ENCODE measurements at regions not wholly inside any gene's neighbourhood (a gene's known extent, or its start where the extent isn't known, plus 50 kb on each side); places are given as distances from the start of the nearest gene placed in this dataset.

DNA sequence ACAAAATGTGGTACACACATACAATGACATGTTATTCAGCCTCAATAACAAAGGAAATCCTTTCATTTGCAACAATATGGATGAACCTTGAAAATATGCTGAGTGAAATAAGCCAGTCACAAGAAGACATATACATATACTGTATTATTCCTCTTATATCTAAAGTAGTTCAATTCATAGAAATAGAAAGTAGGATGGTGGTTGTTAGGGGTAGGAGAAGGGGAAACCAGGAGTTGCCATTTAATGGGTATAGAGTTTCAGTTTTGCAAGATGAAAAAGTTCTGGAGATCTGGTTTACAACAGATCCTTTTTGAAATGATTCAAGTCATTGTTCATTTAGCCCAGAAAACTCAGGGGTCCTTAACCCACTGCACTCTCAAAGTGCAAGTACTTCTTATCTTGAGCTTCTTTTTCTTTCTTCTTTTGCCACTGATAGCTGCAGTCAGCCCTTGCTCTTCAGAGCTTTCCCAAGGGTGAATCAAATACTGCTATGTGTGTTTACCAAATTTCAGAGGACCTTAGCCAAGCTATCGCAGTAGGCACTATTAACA, 208.0 kb upstream of the EOMES start:
- no peaks in the 10 kb centered on the region for H3K9me3 ChIP-seq (ENCODE audit: control insufficient read depth in 3 of 3, low read length in 3 of 3)
- H3K4me1 ChIP-seq (ENCODE audit: control insufficient read depth in 3 of 3, insufficient read depth in 3 of 3, low read length in 3 of 3) = no peaks in the 10 kb centered on the region
- H3K4me3 ChIP-seq (ENCODE audit: low read length in 3 of 3) = no peak overlapping the region
- H3K36me3 ChIP-seq (ENCODE audit: control insufficient read depth in 3 of 3, insufficient read depth in 3 of 3, low read length in 3 of 3) = no peaks in the 10 kb centered on the region
- no peaks in the 10 kb centered on the region for H3K27me3 ChIP-seq (ENCODE audit: control insufficient read depth in 3 of 3, insufficient read depth in 3 of 3, low read length in 3 of 3)
- H3K27ac ChIP-seq (ENCODE audit: low read depth, low read length) = no peak overlapping the region
- H3K9ac ChIP-seq (ENCODE audit: low read depth in 1 of 3, low read length in 3 of 3) = no peak overlapping the region

DNA sequence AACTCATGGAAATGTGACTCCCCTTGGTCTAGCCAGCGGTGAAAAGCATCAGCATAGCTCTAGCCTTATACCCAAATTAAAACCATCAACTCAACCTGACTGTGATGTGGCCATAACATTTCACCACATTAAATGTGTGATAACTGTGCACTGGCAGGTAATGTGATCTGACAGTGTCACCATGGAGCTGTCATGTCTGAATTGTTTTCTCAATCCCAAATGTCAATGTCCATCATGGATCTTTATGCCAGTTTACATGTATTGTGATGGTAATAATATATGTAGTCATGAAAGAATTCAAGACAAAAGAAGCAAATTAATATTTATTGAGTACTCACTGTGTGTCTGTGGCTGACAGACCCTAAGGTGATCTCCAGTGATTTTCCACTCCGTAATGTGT, 213.4 kb upstream of the EOMES start:
- H3K36me3 ChIP-seq (ENCODE audit: control insufficient read depth in 3 of 3, insufficient read depth in 3 of 3, low read length in 3 of 3) = no peaks in the 10 kb centered on the region

DNA sequence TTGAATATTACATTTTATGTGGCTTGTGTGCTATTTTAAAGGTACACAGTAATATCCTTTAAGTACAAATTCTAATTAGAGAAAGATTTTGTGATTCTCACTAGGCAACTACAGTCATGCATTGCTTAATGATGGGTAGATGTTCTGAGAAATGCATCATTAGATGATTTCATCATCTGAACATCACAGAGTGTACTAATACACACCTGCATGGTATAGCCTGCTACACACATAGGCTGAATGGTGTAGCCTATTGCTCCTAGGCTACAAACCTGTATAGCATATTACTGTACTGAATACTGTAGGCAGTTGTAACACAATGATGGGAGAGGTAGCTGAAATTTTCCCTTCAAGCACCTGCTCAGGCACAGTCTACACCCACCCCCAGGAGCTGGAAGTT, 217.4 kb upstream of the EOMES start:
- Histone ChIP-seq H3K9me3 (ENCODE audit: control insufficient read depth in 3 of 3, low read length in 3 of 3) (no peaks in the 10 kb centered on the region), H3K4me3 (ENCODE audit: low read length in 3 of 3) (no peak overlapping the region), H3K4me1 (ENCODE audit: control insufficient read depth in 3 of 3, insufficient read depth in 3 of 3, low read length in 3 of 3) (no peaks in the 10 kb centered on the region), H3K9ac (ENCODE audit: low read depth in 1 of 3, low read length in 3 of 3) (no peak overlapping the region), H3K27ac (ENCODE audit: low read depth, low read length) (no peak overlapping the region), H3K27me3 (ENCODE audit: control insufficient read depth in 3 of 3, insufficient read depth in 3 of 3, low read length in 3 of 3) (no peaks in the 10 kb centered on the region), H3K36me3 (ENCODE audit: control insufficient read depth in 3 of 3, insufficient read depth in 3 of 3, low read length in 3 of 3) (no peaks in the 10 kb centered on the region)

More for the DNA sequence above, 213.4 kb upstream of the EOMES start:
- no peaks in the 10 kb centered on the region for H3K27me3 ChIP-seq (ENCODE audit: control insufficient read depth in 3 of 3, insufficient read depth in 3 of 3, low read length in 3 of 3)
- no peak overlapping the region for H3K27ac ChIP-seq (ENCODE audit: low read depth, low read length)
- no peak overlapping the region for H3K9ac ChIP-seq (ENCODE audit: low read depth in 1 of 3, low read length in 3 of 3)
- H3K4me3 ChIP-seq (ENCODE audit: low read length in 3 of 3) = no peak overlapping the region
- H3K4me1 ChIP-seq (ENCODE audit: control insufficient read depth in 3 of 3, insufficient read depth in 3 of 3, low read length in 3 of 3) = no peaks in the 10 kb centered on the region
- H3K9me3 ChIP-seq (ENCODE audit: control insufficient read depth in 3 of 3, low read length in 3 of 3) = no peaks in the 10 kb centered on the region

DNA sequence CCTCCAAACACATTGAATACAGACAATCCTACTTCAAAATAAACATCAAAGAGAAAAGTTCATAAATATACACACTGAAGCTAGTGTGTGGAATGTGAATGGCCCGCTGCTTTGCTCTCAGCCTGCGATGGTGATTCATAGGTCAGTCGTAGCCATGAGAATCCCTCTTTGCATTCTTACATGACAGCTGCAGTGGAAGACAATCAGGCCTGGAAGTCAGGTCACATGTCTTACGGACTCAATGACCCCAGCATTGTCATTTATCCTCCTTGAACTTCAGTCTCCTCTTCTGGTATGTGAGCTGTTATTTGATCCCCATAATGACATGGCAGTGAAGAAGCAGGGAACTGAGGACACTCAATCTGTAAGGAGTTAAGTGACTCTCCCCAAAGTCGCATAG, 217.8 kb upstream of the EOMES start:
- no peak overlapping the region for H3K4me3 ChIP-seq (ENCODE audit: low read length in 3 of 3)
- H3K9me3 ChIP-seq (ENCODE audit: control insufficient read depth in 3 of 3, low read length in 3 of 3) = no peaks in the 10 kb centered on the region
- no peaks in the 10 kb centered on the region for H3K27me3 ChIP-seq (ENCODE audit: control insufficient read depth in 3 of 3, insufficient read depth in 3 of 3, low read length in 3 of 3)
- H3K4me1 ChIP-seq (ENCODE audit: control insufficient read depth in 3 of 3, insufficient read depth in 3 of 3, low read length in 3 of 3) = no peaks in the 10 kb centered on the region
- no peaks in the 10 kb centered on the region for H3K36me3 ChIP-seq (ENCODE audit: control insufficient read depth in 3 of 3, insufficient read depth in 3 of 3, low read length in 3 of 3)
- H3K27ac ChIP-seq (ENCODE audit: low read depth, low read length) = no peak overlapping the region
- no peak overlapping the region for H3K9ac ChIP-seq (ENCODE audit: low read depth in 1 of 3, low read length in 3 of 3)

DNA sequence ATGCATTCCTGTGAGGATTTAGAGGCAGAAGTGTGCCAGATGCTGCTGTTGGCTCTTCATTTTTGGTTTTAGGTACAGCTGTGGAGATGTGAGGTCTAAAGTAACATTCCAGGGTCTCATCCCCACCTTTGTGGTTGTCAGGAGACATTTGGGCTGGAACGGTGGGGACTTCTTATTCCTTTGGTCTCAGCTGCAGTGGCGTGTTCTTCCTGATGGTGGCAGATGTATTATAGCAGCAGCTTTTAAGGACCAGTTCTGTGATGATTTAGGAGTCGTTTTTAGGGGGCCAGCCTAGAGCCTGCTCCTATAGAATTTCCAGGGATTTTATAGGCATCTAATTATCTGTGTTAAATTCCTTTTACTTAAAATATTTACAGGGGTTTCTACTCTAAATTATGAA, 221.0 kb upstream of the EOMES start:
- H3K9ac ChIP-seq (ENCODE audit: low read depth in 1 of 3, low read length in 3 of 3) = no peak overlapping the region
- H3K27me3 ChIP-seq (ENCODE audit: control insufficient read depth in 3 of 3, insufficient read depth in 3 of 3, low read length in 3 of 3) = no peaks in the 10 kb centered on the region
- H3K27ac ChIP-seq (ENCODE audit: low read depth, low read length) = no peak overlapping the region
- H3K4me3 ChIP-seq (ENCODE audit: low read length in 3 of 3) = no peak overlapping the region
- H3K9me3 ChIP-seq (ENCODE audit: control insufficient read depth in 3 of 3, low read length in 3 of 3) = no peaks in the 10 kb centered on the region
- H3K4me1 ChIP-seq (ENCODE audit: control insufficient read depth in 3 of 3, insufficient read depth in 3 of 3, low read length in 3 of 3) = no peaks in the 10 kb centered on the region
- H3K36me3 ChIP-seq (ENCODE audit: control insufficient read depth in 3 of 3, insufficient read depth in 3 of 3, low read length in 3 of 3) = no peaks in the 10 kb centered on the region

DNA sequence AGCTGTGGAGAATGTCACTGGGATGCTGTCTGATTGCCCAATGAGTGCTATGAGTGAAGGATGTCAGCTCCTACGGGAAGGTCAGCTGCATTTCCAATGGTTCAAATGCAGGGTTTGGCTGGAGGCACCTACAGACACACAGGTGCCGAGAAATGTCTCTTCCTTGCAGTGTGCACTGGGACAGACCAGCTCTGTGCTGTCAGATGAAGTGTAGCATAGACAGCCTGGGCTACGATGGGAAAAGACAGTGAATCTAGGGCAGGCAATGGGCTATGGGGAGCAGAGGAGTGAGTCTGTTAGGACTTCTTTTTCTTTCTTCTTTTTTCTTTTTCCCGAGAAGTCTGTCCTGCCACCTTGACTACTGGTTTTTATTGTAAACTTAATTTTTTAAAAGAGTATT, 223.1 kb upstream of the EOMES start:
- Histone ChIP-seq H3K27ac (ENCODE audit: low read depth, low read length) (no peak overlapping the region), H3K9me3 (ENCODE audit: control insufficient read depth in 3 of 3, low read length in 3 of 3) (no peaks in the 10 kb centered on the region), H3K4me1 (ENCODE audit: control insufficient read depth in 3 of 3, insufficient read depth in 3 of 3, low read length in 3 of 3) (no peaks in the 10 kb centered on the region), H3K36me3 (ENCODE audit: control insufficient read depth in 3 of 3, insufficient read depth in 3 of 3, low read length in 3 of 3) (no peaks in the 10 kb centered on the region), H3K4me3 (ENCODE audit: low read length in 3 of 3) (no peak overlapping the region), H3K9ac (ENCODE audit: low read depth in 1 of 3, low read length in 3 of 3) (no peak overlapping the region), H3K27me3 (ENCODE audit: control insufficient read depth in 3 of 3, insufficient read depth in 3 of 3, low read length in 3 of 3) (no peaks in the 10 kb centered on the region)

DNA sequence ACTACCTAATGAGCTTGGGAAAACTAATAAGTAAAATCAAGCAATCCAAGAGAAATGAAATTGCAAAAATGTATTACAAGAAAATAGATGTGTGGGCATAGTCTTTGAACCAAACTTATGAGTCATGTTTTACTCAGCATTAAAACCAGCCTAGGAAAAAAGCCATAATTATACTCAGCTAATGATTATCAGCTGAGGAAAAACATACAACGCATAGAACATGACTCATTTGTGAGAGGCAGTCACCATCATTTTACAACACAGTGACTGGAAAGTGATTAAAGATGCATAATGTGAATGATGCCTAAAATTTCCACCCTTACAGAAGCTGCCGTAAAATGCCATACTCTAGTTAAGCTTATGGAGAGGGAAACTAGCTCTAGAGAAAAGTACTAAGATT, 238.0 kb upstream of the EOMES start:
- Histone ChIP-seq H3K36me3 (ENCODE audit: control insufficient read depth in 3 of 3, insufficient read depth in 3 of 3, low read length in 3 of 3) (no peaks in the 10 kb centered on the region), H3K9ac (ENCODE audit: low read depth in 1 of 3, low read length in 3 of 3) (no peak overlapping the region), H3K4me1 (ENCODE audit: control insufficient read depth in 3 of 3, insufficient read depth in 3 of 3, low read length in 3 of 3) (no peaks in the 10 kb centered on the region), H3K9me3 (ENCODE audit: control insufficient read depth in 3 of 3, low read length in 3 of 3) (no peaks in the 10 kb centered on the region), H3K27ac (ENCODE audit: low read depth, low read length) (no peak overlapping the region), H3K4me3 (ENCODE audit: low read length in 3 of 3) (no peak overlapping the region), H3K27me3 (ENCODE audit: control insufficient read depth in 3 of 3, insufficient read depth in 3 of 3, low read length in 3 of 3) (no peaks in the 10 kb centered on the region)

DNA sequence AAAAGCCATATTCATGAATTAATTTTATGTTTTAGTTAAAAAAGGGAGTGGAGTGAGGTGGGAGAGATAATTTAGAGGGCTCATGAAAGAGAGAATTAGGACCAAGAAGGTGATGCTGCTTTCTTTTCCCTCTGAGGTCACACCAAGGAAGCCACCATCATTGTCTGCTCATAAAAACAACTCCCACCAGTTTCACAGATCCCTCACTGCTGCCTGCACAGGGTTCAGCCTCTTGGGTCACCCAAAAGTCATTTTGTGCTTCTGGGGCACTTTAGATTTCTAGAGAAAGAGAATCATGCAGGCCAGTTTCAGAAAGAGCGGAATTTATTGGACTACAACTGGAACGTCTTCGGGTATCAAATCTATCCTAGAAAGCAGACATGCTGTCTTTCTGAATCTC, 241.4 kb upstream of the EOMES start:
- H3K36me3 ChIP-seq (ENCODE audit: control insufficient read depth in 3 of 3, insufficient read depth in 3 of 3, low read length in 3 of 3) = no peaks in the 10 kb centered on the region
- H3K9ac ChIP-seq (ENCODE audit: low read depth in 1 of 3, low read length in 3 of 3) = no peak overlapping the region
- no peak overlapping the region for H3K4me3 ChIP-seq (ENCODE audit: low read length in 3 of 3)
- no peak overlapping the region for H3K27ac ChIP-seq (ENCODE audit: low read depth, low read length)
- no peaks in the 10 kb centered on the region for H3K9me3 ChIP-seq (ENCODE audit: control insufficient read depth in 3 of 3, low read length in 3 of 3)
- H3K4me1 ChIP-seq (ENCODE audit: control insufficient read depth in 3 of 3, insufficient read depth in 3 of 3, low read length in 3 of 3) = no peaks in the 10 kb centered on the region
- no peaks in the 10 kb centered on the region for H3K27me3 ChIP-seq (ENCODE audit: control insufficient read depth in 3 of 3, insufficient read depth in 3 of 3, low read length in 3 of 3)

DNA sequence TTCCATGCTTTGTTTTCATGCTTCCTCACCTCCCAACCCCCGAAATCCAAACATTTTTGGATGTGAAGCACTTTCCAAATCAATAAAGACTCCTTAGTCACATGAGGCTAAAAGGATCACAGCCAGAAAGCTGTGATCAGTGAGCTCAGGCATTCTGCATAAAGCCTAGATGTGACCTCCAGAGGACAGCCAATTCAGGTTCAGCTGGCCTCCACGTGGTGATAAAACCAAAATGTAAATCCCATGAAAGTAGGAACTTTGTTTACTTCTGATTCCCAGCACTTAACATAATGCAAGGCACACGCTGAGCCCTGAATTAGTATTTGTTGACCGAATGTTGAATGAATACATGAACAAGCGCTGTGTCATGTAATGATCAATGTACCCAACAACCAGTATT, 249.5 kb upstream of the EOMES start:
- no peaks in the 10 kb centered on the region for H3K27me3 ChIP-seq (ENCODE audit: control insufficient read depth in 3 of 3, insufficient read depth in 3 of 3, low read length in 3 of 3)
- H3K4me1 ChIP-seq (ENCODE audit: control insufficient read depth in 3 of 3, insufficient read depth in 3 of 3, low read length in 3 of 3) = no peaks in the 10 kb centered on the region
- H3K27ac ChIP-seq (ENCODE audit: low read depth, low read length) = no peak overlapping the region
- H3K36me3 ChIP-seq (ENCODE audit: control insufficient read depth in 3 of 3, insufficient read depth in 3 of 3, low read length in 3 of 3) = no peaks in the 10 kb centered on the region
- H3K9ac ChIP-seq (ENCODE audit: low read depth in 1 of 3, low read length in 3 of 3) = no peak overlapping the region
- H3K9me3 ChIP-seq (ENCODE audit: control insufficient read depth in 3 of 3, low read length in 3 of 3) = no peaks in the 10 kb centered on the region
- H3K4me3 ChIP-seq (ENCODE audit: low read length in 3 of 3) = no peak overlapping the region

DNA sequence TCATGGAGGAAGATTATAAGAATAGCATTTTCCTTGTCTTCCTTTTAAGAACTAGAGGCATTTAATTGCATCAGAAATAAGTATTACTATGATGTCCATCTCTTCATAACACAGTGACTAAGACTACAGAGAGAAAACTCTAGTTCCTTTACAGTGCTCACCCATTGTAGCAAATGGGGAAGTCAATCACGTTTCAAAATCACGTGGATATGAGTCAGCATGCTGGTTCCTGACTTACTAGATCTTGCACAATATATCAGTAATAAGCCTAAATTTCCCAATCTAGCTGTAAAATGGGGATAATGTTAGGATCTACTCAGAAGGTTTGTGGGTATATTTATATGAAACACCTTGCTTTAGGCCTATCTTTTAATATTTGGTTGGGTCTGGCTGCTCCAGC, 254.8 kb upstream of the EOMES start:
- Histone ChIP-seq H3K4me1 (ENCODE audit: control insufficient read depth in 3 of 3, insufficient read depth in 3 of 3, low read length in 3 of 3) (no peaks in the 10 kb centered on the region), H3K9ac (ENCODE audit: low read depth in 1 of 3, low read length in 3 of 3) (no peak overlapping the region), H3K4me3 (ENCODE audit: low read length in 3 of 3) (no peak overlapping the region), H3K9me3 (ENCODE audit: control insufficient read depth in 3 of 3, low read length in 3 of 3) (no peaks in the 10 kb centered on the region), H3K27ac (ENCODE audit: low read depth, low read length) (no peak overlapping the region), H3K36me3 (ENCODE audit: control insufficient read depth in 3 of 3, insufficient read depth in 3 of 3, low read length in 3 of 3) (no peaks in the 10 kb centered on the region), H3K27me3 (ENCODE audit: control insufficient read depth in 3 of 3, insufficient read depth in 3 of 3, low read length in 3 of 3) (no peaks in the 10 kb centered on the region)

DNA sequence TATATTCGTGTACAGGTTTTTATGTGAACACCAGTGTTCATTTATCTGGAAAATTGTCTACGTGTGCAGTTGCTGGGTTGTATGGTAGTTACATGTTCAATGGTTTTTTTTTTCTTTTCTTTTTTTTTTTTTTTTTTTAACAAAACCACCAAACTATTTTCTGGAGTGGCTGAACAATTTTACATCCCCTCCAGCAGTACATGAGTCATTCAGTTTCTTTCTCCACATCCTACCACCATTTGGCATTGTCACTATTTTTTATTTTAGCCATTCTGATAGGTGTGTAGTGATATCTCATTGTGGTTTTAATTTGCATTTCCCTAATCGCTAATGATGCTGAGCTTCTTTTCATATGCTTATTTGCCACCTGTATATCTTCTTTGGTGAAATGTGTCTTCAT, 256.3 kb upstream of the EOMES start:
- H3K4me1 ChIP-seq (ENCODE audit: control insufficient read depth in 3 of 3, insufficient read depth in 3 of 3, low read length in 3 of 3) = no peaks in the 10 kb centered on the region
- no peaks in the 10 kb centered on the region for H3K9me3 ChIP-seq (ENCODE audit: control insufficient read depth in 3 of 3, low read length in 3 of 3)
- no peaks in the 10 kb centered on the region for H3K36me3 ChIP-seq (ENCODE audit: control insufficient read depth in 3 of 3, insufficient read depth in 3 of 3, low read length in 3 of 3)
- no peak overlapping the region for H3K27ac ChIP-seq (ENCODE audit: low read depth, low read length)
- H3K27me3 ChIP-seq (ENCODE audit: control insufficient read depth in 3 of 3, insufficient read depth in 3 of 3, low read length in 3 of 3) = no peaks in the 10 kb centered on the region
- H3K9ac ChIP-seq (ENCODE audit: low read depth in 1 of 3, low read length in 3 of 3) = no peak overlapping the region
- H3K4me3 ChIP-seq (ENCODE audit: low read length in 3 of 3) = no peak overlapping the region
